ENCODE measurements at regions not wholly inside any gene's neighbourhood (a gene's known extent, or its start where the extent isn't known, plus 50 kb on each side); places are given as distances from the start of the nearest gene placed in this dataset.
"Not testable (repeated sequence)": the region's sequence is repeated elsewhere in the genome, so short reads cannot be mapped to it uniquely, and the experiment has no call there.

GRCh38 chr17:20917610-20918306 is 125.1 kb downstream of the USP22 start:
- not testable (repeated sequence) for DNase-seq

- DNase-seq: no peak
Measured at GRCh38 chr17:20920095-20920814, 122.6 kb downstream of the USP22 start.

GRCh38 chr17:20920815-20921199 is 122.0 kb downstream of the USP22 start:
- DNase-seq: no peak

- DNase-seq: no peak
Measured at GRCh38 chr17:20922128-20922670, 120.6 kb downstream of the USP22 start.

DNA sequence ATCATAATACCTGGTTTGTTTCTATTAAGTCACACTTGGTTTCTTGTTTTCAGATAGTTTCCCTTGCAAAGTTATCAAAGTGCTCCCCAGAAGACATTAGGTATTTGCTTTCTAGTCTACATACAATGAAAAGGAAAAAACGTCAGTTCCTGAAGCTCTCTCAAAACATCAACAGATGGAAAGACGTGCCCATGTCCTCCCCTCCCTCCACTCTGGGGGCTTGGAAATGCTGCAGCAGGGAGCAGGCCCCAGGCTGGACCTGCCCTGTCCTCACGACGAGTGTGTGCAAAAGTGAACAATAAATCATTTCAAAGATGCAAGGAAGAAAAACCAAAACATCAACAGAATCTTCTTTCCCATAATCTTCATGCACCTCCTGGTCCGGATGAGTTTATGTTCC is 118.5 kb downstream of the USP22 start:
- DNase-seq: no peak

GRCh38 chr17:20925091-20925490 is 117.7 kb downstream of the USP22 start:
- DNase-seq: no peak

DNA sequence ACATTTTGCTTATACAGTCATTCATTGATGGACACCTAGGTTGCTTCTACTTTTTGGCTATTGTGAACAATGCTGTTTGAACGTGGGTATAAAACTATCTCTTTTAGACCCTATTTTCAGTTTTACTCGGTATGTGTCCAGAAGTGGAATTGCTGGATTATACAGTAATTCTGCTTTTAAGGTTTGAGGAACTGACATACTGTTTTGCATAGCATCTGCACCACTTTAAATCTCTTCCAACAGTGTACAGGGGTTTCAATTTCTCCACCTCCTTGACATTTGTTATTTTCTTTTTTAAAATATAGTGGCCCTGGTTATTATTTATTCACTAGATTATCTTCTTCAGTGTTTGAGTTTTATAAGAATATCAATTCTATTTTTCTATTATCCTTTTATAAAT is 116.9 kb downstream of the USP22 start:
- DNase-seq: no peak

GRCh38 chr17:20926532-20926931 is 116.3 kb downstream of the USP22 start:
- DNase-seq: no peak

DNA sequence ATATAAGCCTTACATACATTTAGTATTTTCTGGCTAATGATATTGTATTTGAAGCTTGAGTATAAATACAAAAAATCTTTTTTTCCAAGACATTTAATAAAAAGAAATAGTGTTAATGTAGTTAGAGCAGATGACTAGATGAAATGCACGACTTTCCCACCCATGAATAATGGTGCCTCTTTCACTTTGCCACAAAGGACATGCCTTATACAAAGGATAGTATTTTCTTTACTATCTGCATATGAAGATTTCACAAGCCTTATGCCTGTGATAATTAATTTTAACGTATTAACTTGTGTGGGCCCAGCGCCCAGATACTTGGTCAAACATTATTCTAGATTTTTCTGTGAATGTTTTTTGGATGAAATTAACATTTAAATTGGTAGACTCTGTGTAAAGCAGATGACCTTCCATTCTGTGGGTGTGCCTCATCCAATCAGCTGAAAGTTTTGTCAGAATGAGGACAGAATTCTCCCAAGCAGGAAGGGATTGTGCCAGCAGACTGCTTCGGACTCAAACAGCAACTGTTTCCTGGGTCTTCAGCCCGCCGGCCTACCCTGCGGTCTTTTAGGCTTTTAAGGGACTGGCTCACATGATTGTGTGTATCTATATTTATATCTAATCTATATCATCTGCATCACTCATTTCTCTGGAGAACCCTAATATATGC is 115.4 kb downstream of the USP22 start:
- no peak for DNase-seq

DNA sequence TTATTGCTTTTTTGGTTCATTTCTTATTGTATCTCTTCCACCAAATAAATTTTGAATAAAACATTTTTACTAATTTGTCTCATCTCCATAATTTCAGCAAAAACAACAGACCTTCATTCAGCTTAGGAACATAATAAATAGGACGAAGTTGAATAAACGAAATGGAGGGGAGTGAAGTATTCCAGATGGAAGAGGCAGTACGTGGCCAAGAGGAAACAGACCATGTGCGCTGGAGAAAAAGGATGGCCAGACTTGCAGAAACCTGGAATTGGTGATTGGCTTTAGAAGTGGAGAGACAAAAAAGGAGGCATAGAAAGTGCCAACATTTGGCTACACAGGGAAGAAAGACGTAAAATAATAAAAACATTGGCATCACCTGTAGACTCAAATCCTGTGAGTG is 113.5 kb downstream of the USP22 start:
- DNase-seq: no peak

GRCh38 chr17:20930081-20930760 is 112.6 kb downstream of the USP22 start:
- DNase-seq: no peak

DNA sequence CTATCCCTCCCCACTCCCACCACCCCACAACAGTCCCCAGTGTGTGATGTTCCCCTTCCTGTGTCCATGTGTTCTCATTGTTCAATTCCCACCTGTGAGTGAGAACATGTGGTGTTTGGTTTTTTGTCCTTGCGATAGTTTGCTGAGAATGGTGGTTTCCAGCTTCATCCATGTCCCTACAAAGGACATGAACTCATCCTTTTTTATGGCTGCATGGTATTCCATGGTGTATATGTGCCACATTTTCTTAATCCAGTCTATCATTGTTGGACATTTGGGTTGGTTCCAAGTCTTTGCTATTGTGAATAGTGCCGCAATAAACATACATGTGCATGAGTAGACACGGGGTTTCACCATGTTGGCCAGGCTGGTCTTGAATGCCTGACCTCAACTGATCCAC is 109.8 kb downstream of the USP22 start:
- not testable (repeated sequence) for DNase-seq

DNA sequence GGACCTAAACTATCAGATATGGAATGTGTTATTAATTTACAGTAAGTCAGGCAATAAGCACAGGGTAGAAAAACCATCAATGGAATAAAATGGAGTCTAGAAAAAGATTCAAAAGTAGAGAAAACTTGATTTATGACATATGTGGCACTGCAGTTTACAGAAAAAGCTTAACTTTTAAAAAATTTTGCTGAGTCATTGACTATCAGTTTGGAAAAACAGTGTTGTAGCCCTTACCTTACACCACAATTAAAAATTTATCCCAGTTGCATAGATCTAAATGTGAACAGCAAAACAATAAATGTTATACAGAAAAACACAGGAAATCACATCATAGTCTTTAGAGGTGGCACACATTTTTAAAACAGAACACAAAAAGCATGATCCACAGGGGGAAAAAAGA is 108.5 kb downstream of the USP22 start:
- no peak for DNase-seq

- DNase-seq: no peak
Measured at GRCh38 chr17:20935740-20936139, 107.1 kb downstream of the USP22 start.

DNA sequence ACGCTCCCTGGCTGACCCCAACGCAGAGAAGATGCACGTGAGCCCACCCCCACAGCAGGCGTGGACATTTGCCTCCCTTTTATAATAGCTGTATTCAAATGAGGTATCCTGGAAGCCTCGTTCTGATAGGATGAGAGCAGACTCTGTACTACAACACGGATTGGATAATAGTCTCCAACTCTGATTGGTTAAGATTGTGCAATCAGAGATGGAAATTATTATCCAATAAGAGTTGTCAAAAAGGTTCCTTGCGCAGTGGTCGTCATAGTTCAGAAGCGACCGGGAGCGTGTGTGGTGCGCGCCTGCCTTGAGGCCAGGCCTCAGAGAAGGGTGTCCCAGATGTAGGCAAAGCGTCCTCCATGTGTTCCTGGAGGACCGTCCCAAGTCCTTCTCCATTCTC is 104.6 kb downstream of the USP22 start:
- DNase-seq: no peak

DNA sequence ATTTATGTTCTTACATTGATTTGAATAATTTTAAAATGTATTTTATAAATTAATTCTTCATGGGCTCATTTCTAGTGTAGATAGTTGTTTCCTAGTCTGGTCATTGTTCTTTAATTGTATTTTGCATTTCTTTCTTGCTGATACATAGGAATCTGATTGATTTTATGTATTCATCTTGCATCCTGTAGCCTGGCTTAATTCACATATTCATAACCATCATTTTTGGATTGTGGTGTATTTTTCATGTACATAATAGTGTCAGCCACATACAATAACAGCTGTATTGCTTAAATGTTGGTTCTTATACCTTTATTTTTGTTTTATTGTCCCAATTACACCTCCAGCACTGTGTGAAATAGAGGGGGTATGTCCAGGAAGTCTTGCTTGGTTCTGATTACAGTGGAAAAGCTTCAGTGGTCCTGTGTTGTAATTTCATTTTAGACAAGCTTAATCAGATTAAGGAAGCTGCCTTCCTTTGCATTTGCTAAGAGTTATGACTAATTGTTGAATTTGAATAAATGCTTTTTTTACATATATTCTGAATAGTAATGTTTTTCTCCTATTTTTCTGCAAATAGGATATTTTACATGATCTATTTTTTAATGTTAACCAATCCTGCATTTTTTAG is 103.7 kb downstream of the USP22 start:
- DNase-seq: no peak

DNA sequence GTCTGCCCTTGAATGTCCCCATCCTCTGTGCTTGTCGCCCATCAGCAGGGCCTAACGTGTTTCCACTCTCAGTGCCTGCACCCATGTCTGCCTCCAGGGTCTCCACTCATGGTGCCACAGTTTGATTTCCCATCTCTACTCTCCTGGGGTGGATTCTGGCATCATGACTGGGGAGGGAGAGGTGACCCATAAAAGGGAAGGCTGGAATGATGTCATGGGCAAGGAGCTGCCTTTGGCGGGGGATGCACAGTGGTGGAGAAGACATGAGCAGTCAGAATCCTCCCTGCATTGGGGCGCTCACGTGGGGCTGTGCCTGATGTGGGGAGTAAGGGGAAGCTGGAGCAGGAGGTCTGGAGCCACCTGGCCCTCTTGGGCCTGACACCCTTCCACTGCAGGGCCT is 100.9 kb downstream of the USP22 start:
- no peak for DNase-seq

DNA sequence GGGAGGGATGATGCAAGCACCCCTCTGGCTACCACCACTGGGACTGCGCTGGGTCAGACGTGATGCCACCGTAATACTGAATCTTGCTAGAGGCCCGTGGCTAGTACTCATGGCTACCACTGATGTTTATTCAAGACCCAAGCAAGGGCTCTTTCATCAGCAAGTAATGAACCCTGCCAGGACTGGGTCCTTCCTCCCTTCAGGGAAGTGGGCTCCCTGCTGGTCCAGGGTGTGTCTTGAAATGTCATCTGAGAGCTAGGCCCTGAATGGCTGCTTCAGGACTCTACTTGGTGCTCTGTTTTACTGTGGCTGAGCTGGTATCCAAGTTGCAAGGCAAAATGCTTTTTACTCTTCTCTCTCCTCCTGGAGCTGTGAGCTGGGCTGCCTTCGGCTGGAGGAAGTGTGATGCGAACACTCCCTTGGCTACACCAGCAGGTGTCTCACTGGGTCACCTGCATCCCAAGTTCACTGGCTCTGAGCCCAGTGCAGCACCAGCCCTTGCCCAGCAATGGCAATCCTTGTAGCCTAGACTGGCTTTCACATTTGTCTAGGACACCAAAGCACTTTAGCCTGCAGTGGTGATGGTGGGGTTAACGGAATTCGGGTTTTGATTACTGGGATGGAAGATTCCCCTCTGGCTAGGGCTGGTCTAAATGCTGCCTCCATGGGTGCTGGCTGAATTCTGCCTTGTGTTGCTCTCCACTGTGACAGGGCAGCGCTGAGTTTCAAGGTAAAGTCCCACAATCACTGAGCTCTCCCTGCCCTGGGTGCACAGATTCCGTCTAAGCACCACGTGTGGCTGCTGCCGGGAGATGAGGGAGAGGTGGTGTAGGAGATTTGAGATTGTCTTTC is 98.6 kb downstream of the USP22 start:
- DNase-seq: no peak

- not testable (repeated sequence) for DNase-seq
Measured at GRCh38 chr17:20947708-20948107, 95.1 kb downstream of the USP22 start.

- DNase-seq: no peak
Measured at GRCh38 chr17:20948984-20949777, 93.6 kb downstream of the USP22 start.

Measured in cerebellar nuclear complex (tissue), 1 donor.